H9 (cell line): ENCODE measurements at regions not wholly inside any gene's neighbourhood (a gene's known extent, or its start where the extent isn't known, plus 50 kb on each side); places are given as distances from the start of the nearest gene placed in this dataset.

Experiments
- DNase-seq: peaks from one replicate; pipeline ENCODE4 v3.0.0-alpha.2; 2017
- H2AFZ ChIP-seq: one replicate; pipeline ENCODE4 v1.6.1; 2013; ENCODE audit warnings: mild to moderate bottlenecking, low read length, control low read depth, moderate library complexity
- H2AK5ac ChIP-seq: 2 replicates; pipeline ENCODE4 v1.6.1; 2013; ENCODE audit warnings: low read length, control low read depth, mixed read lengths; ENCODE audit not compliant: insufficient read length
- H2BK120ac ChIP-seq: one replicate; pipeline ENCODE4 v1.6.1; 2013; ENCODE audit warnings: low read depth, mild to moderate bottlenecking, low read length, control low read depth, inconsistent platforms; ENCODE audit not compliant: poor library complexity, severe bottlenecking
- H2BK12ac ChIP-seq: 2 replicates; pipeline ENCODE4 v1.6.1; 2013; ENCODE audit warnings: low read length, control low read depth, mixed read lengths, low read depth; ENCODE audit not compliant: insufficient read length
- H2BK15ac ChIP-seq: 2 replicates; pipeline ENCODE4 v1.6.1; 2013; ENCODE audit warnings: low read depth, low read length, control low read depth
- H2BK20ac ChIP-seq: one replicate; pipeline ENCODE4 v1.6.1; 2013; ENCODE audit warnings: low read depth, mild to moderate bottlenecking, low read length, control low read depth, inconsistent platforms; ENCODE audit not compliant: poor library complexity, severe bottlenecking
- H2BK5ac ChIP-seq: 2 replicates; pipeline ENCODE4 v1.6.1; 2013; ENCODE audit warnings: low read length, control low read depth, mixed read lengths; ENCODE audit not compliant: insufficient read length
- H3K14ac ChIP-seq: 2 replicates; pipeline ENCODE4 v1.6.1; 2013; ENCODE audit warnings: low read length, control low read depth; ENCODE audit not compliant: insufficient read depth
- H3K18ac ChIP-seq: 2 replicates; pipeline ENCODE4 v1.6.1; 2013; ENCODE audit warnings: low read depth, mild to moderate bottlenecking, mixed read lengths, low read length, control low read depth; ENCODE audit not compliant: insufficient read length
- H3K23ac ChIP-seq: 2 replicates; pipeline ENCODE4 v1.6.1; 2013; ENCODE audit warnings: low read length, control low read depth, mixed read lengths, low read depth; ENCODE audit not compliant: insufficient read length
- H3K23me2 ChIP-seq: 2 replicates; pipeline ENCODE4 v1.6.1; 2013; ENCODE audit warnings: low read depth, mild to moderate bottlenecking, mixed read lengths, low read length, control low read depth; ENCODE audit not compliant: insufficient read length, poor library complexity, severe bottlenecking
- H3K27ac ChIP-seq: 2 replicates; pipeline ENCODE4 v1.5.1; 2013; ENCODE audit warnings: low read length, control low read depth, mixed read lengths, low read depth; ENCODE audit not compliant: insufficient read length
- H3K27me3 ChIP-seq: 2 replicates; pipeline ENCODE4 v1.6.1; 2013; ENCODE audit warnings: low read length, control low read depth, inconsistent platforms; ENCODE audit not compliant: insufficient read depth
- H3K4ac ChIP-seq: 2 replicates; pipeline ENCODE4 v1.6.1; 2013; ENCODE audit warnings: low read depth, mild to moderate bottlenecking, control low read depth, inconsistent platforms, low read length, moderate library complexity
- H3K4me1 ChIP-seq: 2 replicates; pipeline ENCODE4 v1.6.1; 2013; ENCODE audit warnings: low read length, control low read depth, inconsistent platforms; ENCODE audit not compliant: insufficient read depth
- H3K4me2 ChIP-seq: 2 replicates; pipeline ENCODE4 v1.6.1; 2013; ENCODE audit warnings: low read length, control low read depth, mixed read lengths; ENCODE audit not compliant: insufficient read length, insufficient read depth
- H3K56ac ChIP-seq: 2 replicates; pipeline ENCODE4 v1.6.1; 2013; ENCODE audit warnings: low read depth, mild to moderate bottlenecking, mixed read lengths, low read length, control low read depth; ENCODE audit not compliant: insufficient read length
- H3K79me1 ChIP-seq: 2 replicates; pipeline ENCODE4 v1.6.1; 2013; ENCODE audit warnings: low read depth, mild to moderate bottlenecking, moderate library complexity, low read length, control low read depth, inconsistent platforms; ENCODE audit not compliant: insufficient read depth, poor library complexity, severe bottlenecking
- H3K79me2 ChIP-seq: 2 replicates; pipeline ENCODE4 v1.6.1; 2013; ENCODE audit warnings: low read length, control low read depth, inconsistent platforms; ENCODE audit not compliant: insufficient read depth
- H3K9ac ChIP-seq: 2 replicates; pipeline ENCODE4 v1.6.1; 2013; ENCODE audit warnings: low read length, control low read depth, mixed read lengths; ENCODE audit not compliant: insufficient read length; ENCODE audit errors: extremely low read depth
- H3K9me3 ChIP-seq: one replicate; pipeline ENCODE4 v1.6.1; 2013; ENCODE audit warnings: low read depth, low read length, inconsistent platforms; ENCODE audit not compliant: control insufficient read depth
- H3T11ph ChIP-seq: one replicate; pipeline ENCODE4 v1.6.1; 2013; ENCODE audit warnings: mild to moderate bottlenecking, low read length, control low read depth, inconsistent platforms
- H4K20me1 ChIP-seq: one replicate; pipeline ENCODE4 v1.6.1; 2013; ENCODE audit not compliant: control insufficient read depth, insufficient read length, insufficient read depth
- H4K5ac ChIP-seq: 2 replicates; pipeline ENCODE4 v1.6.1; 2013; ENCODE audit warnings: low read depth, mild to moderate bottlenecking, mixed read lengths, low read length, control low read depth; ENCODE audit not compliant: insufficient read length
- H4K8ac ChIP-seq: replicated peaks from 2 replicates; pipeline ENCODE4 v1.6.1; 2013; ENCODE audit warnings: low read length, control low read depth, mixed read lengths, low read depth; ENCODE audit not compliant: insufficient read length
- H4K91ac ChIP-seq: 2 replicates; pipeline ENCODE4 v1.6.1; 2013; ENCODE audit warnings: low read depth, mild to moderate bottlenecking, moderate library complexity, mixed read lengths, low read length, control low read depth; ENCODE audit not compliant: insufficient read length
- H3K27ac Mint-ChIP-seq, 3 experiments: 2 replicates in 2 of 3; 3 replicates in 1 of 3; pipeline ENCODE4 v1.8.0; 2020 to 2021; ENCODE audit warnings: mixed read lengths in 3 of 3, mild to moderate bottlenecking in 1 of 3, moderate library complexity in 1 of 3
- H3K27me3 Mint-ChIP-seq: 2 replicates; pipeline ENCODE4 v1.8.0; 2021; ENCODE audit warnings: low read depth, mild to moderate bottlenecking, moderate library complexity, mixed read lengths
- H3K36me3 Mint-ChIP-seq, 3 experiments: 2 replicates in 2 of 3; 3 replicates in 1 of 3; pipeline ENCODE4 v1.8.0; 2020 to 2021; ENCODE audit warnings: low read depth in 3 of 3, mixed read lengths in 3 of 3; ENCODE audit not compliant: insufficient read depth in 1 of 3
- H3K4me1 Mint-ChIP-seq, 2 experiments: 2 replicates each; pipeline ENCODE4 v1.8.0; 2020; ENCODE audit warnings: mixed read lengths in 2 of 2
- H3K4me3 Mint-ChIP-seq, 2 experiments: 2 replicates in 1 of 2; 3 replicates in 1 of 2; pipeline ENCODE4 v1.8.0; 2020 to 2021; ENCODE audit warnings: mild to moderate bottlenecking in 2 of 2, mixed read lengths in 2 of 2, moderate library complexity in 1 of 2
- H3K9me3 Mint-ChIP-seq, 2 experiments: 2 replicates in 1 of 2; 3 replicates in 1 of 2; pipeline ENCODE4 v1.8.0; 2020; ENCODE audit warnings: mild to moderate bottlenecking in 2 of 2, mixed read lengths in 2 of 2, moderate library complexity in 1 of 2
- CTCF ChIP-seq: fragments of 200-600 bp; sonication (generic); conservative IDR thresholded peaks from 3 replicates; pipeline ENCODE4 v1.8.0; 2021; ENCODE audit warnings: antibody characterized with exemption, mild to moderate bottlenecking
- WGBS: extraction: QIAGEN DNeasy Blood & Tissue Kit; methylation state at CpG from one replicate; pipeline ENCODE4 v1.1.7; 2013; ENCODE audit warnings: missing lambda C conversion rate, low lambda C conversion rate, mixed read lengths; ENCODE audit not compliant: insufficient read length; ENCODE audit errors: extremely low coverage; 5-methylcytosine and 5-hydroxymethylcytosine counted together

GRCh38 chr12:118750666-118751065 is 230.7 kb upstream of the SRRM4 start:
- peaks cover 3% of the 10 kb centered on the region for H3K27me3 Mint-ChIP-seq
- no peak overlapping the region for H3K4me2 ChIP-seq
- no peak overlapping the region for H3K27ac ChIP-seq
- DNase-seq: no peak
- H2BK5ac ChIP-seq: no peak overlapping the region
- no peaks in the 10 kb centered on the region for H3K23me2 ChIP-seq
- H3K79me1 ChIP-seq: no peaks in the 10 kb centered on the region
- H2BK12ac ChIP-seq: no peak overlapping the region
- no peaks in the 10 kb centered on the region for H3K9me3 ChIP-seq
- no peak overlapping the region for H3K4me3 Mint-ChIP-seq
- no peak overlapping the region for H3K18ac ChIP-seq
- no peak overlapping the region for H4K8ac ChIP-seq
- H2BK120ac ChIP-seq: no peak overlapping the region
- H4K5ac ChIP-seq: no peak overlapping the region
- H3K27ac Mint-ChIP-seq: no peak overlapping the region
- H3K36me3 Mint-ChIP-seq: no peaks in the 10 kb centered on the region; a peak in 1 of 7 replicates
- no CpG with 5 or more reads among the region's 2 CpGs for WGBS
- H2AFZ ChIP-seq: no peak overlapping the region
- no peak overlapping the region for H2AK5ac ChIP-seq
- H3K4me1 ChIP-seq: peaks cover 4% of the 10 kb centered on the region; the same call in 1 of the 2 replicates
- H4K91ac ChIP-seq: no peak overlapping the region
- no peak overlapping the region for H3T11ph ChIP-seq
- no peak overlapping the region for H2BK20ac ChIP-seq
- no peak overlapping the region for H3K14ac ChIP-seq
- no peak overlapping the region for H2BK15ac ChIP-seq
- H3K9ac ChIP-seq: no peak overlapping the region
- H4K20me1 ChIP-seq: no peaks in the 10 kb centered on the region
- TF ChIP-seq CTCF: no peak
- no peak overlapping the region for H3K23ac ChIP-seq
- no peak overlapping the region for H3K4ac ChIP-seq
- no peaks in the 10 kb centered on the region for H3K27me3 ChIP-seq
- no peaks in the 10 kb centered on the region for H3K79me2 ChIP-seq
- H3K9me3 Mint-ChIP-seq: peaks cover 0 to 4% of the 10 kb centered on the region in 2 experiments; a peak in 1 of 5 replicates
- H3K56ac ChIP-seq: no peak overlapping the region
- H3K4me1 Mint-ChIP-seq: peaks cover 21 to 23% of the 10 kb centered on the region in 2 experiments
